Thoracic aorta (tissue), 2 donors: ENCODE measurements at regions not wholly inside any gene's neighbourhood (a gene's known extent, or its start where the extent isn't known, plus 50 kb on each side); places are given as distances from the start of the nearest gene placed in this dataset.

ENCODE experiments used
- ATAC-seq: fragments of 150-250 bp; one replicate; pipeline ENCODE4 v1.8.0; 2017; ENCODE audit warnings: low read depth; ENCODE audit not compliant: insufficient number of reproducible peaks, low FRiP score
- DNase-seq: peaks from one replicate; pipeline ENCODE4 v3.0.0-alpha.2; 2020; ENCODE audit warnings: low spot score
- H3K27ac ChIP-seq, 2 donors: fragments of 200-600 bp; sonication (generic); 1 replicate in 1 of 2; 2 replicates in 1 of 2; pipeline ENCODE4 v1.5.1; 2016; ENCODE audit warnings: mild to moderate bottlenecking in 2 of 2, moderate library complexity in 2 of 2
- H3K27me3 ChIP-seq: fragments of 200-600 bp; sonication (generic); replicated peaks from 2 replicates; pipeline ENCODE4 v1.6.0; 2016; ENCODE audit warnings: mild to moderate bottlenecking; ENCODE audit not compliant: insufficient read depth
- H3K36me3 ChIP-seq: fragments of 200-600 bp; sonication (generic); one replicate; pipeline ENCODE4 v1.5.1; 2016
- H3K4me1 ChIP-seq, 2 donors: fragments of 200-600 bp; sonication (generic); 1 replicate in 1 of 2; 2 replicates in 1 of 2; pipeline versions ENCODE4 v1.5.1 to v1.6.0; 2016; ENCODE audit warnings: low read depth in 2 of 2, mild to moderate bottlenecking in 1 of 2; ENCODE audit not compliant: control insufficient read depth in 1 of 2
- H3K4me3 ChIP-seq: fragments of 200-600 bp; sonication (generic); 2 replicates; pipeline ENCODE4 v1.5.1; 2016; ENCODE audit warnings: mild to moderate bottlenecking
- H3K9me3 ChIP-seq: fragments of 200-600 bp; sonication (generic); 2 replicates; pipeline ENCODE4 v1.5.1; 2016
- CTCF ChIP-seq: fragments of 200-600 bp; sonication (generic); IDR thresholded peaks from one replicate; pipeline ENCODE4 v1.5.1; 2019; ENCODE audit warnings: antibody characterized with exemption

DNA sequence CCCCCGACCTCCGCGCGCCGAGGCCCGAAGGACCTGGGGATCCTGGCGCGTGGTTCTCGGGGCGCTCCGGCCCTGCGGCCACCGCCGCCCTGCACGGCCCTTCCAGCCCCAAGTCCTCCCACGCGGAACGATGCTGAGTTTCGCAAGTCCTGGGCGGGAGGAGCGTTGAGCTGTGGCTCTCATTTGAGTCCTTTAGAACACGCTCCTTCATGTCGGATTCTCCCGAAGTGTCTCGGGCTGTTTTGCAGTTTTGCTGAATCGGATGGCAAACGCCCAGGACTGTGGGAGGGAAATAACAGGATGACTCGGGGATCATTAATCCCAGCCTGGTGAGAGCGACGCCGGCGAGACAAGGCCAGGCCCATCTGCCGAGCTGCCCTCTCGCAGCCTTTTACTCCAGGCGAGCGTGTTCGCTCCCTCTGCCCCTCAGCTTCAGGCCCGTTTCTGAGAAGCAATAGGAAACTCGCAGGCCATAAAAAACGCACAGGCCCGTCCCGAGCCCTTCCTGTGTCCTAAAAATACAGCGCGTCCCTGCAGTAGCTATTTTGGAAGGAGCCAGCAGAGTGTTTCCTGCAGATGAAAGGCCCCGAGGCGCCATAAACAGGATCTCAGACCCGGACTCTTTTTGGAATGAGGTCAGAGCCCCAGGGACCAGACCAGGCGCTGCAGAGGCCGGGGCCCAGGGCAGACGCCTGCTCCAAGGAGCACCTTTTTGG, 153.5 kb downstream of the DLL1 start:
- Histone ChIP-seq H3K36me3 (no peaks in the 10 kb centered on the region), H3K4me3 (no peak overlapping the region), H3K27ac (no peak overlapping the region), H3K27me3 (no peaks in the 10 kb centered on the region), H3K4me1 (peaks cover 0 to 12% of the 10 kb centered on the region in 2 donors), H3K9me3 (no peaks in the 10 kb centered on the region)
- ATAC-seq, result no peak
- DNase-seq, result no peak
- no peak for TF ChIP-seq CTCF

- TF ChIP-seq CTCF, result no peak
- Histone ChIP-seq H3K27ac (no peak overlapping the region), H3K4me1 (peaks cover 0 to 12% of the 10 kb centered on the region in 2 donors), H3K9me3 (no peaks in the 10 kb centered on the region), H3K27me3 (no peaks in the 10 kb centered on the region), H3K4me3 (no peak overlapping the region), H3K36me3 (no peaks in the 10 kb centered on the region)
- ATAC-seq (no peak), DNase-seq (no peak)
Observed at GRCh38 chr6:170136541-170137175, 154.2 kb downstream of the DLL1 start.

DNA sequence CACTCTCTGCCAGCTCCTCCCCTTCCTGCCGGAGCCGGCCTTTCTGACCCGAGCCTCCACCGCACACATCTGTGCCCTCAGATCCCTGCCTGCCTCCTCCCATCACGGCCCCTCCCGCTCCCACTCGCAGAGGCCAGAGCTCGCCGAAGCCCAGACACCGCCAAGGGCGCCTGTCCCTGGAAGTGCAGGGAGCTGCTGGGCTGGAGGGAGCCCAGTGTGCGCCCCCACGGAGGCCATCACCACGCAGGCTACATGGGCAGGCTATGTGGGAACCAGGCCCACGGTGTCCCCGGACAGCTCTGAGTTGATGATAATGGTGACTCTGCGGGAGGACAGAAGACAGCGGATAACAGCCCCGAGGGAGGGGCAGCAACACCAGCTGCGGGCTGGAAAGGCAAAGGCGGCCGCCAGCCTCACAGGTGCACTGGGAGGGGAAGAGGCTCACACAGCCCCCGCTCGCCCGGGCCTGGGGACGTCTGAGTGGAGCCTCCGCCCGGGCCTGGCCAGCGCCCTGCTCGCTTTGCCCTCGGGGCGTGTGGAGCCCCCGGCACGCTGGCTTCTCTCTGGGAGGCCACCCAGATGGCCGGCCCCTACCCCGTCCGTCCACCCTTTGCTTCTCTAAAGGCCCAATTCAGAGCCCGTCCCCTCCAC, 154.9 kb downstream of the DLL1 start:
- DNase-seq (no peak), ATAC-seq (no peak)
- no peak for TF ChIP-seq CTCF
- no peaks in the 10 kb centered on the region for H3K9me3 ChIP-seq
- no peak overlapping the region for H3K4me3 ChIP-seq
- no peaks in the 10 kb centered on the region for H3K27me3 ChIP-seq
- H3K36me3 ChIP-seq, result no peaks in the 10 kb centered on the region
- H3K27ac ChIP-seq, result no peak overlapping the region
- peaks cover 0 to 12% of the 10 kb centered on the region in 2 donors for H3K4me1 ChIP-seq

- no peaks in the 10 kb centered on the region for H3K9me3 ChIP-seq
- H3K4me3 ChIP-seq, result no peak overlapping the region
- TF ChIP-seq CTCF, result no peak
- ATAC-seq (no peak), DNase-seq (no peak)
- peaks cover 0 to 12% of the 10 kb centered on the region in 2 donors for H3K4me1 ChIP-seq
- no peaks in the 10 kb centered on the region for H3K27me3 ChIP-seq
- H3K27ac ChIP-seq, result no peak overlapping the region
- no peaks in the 10 kb centered on the region for H3K36me3 ChIP-seq
Observed at GRCh38 chr6:170135461-170135820, 155.4 kb downstream of the DLL1 start.
